CD8-positive, alpha-beta memory T cell (primary cell): ENCODE measurements at regions not wholly inside any gene's neighbourhood (a gene's known extent, or its start where the extent isn't known, plus 50 kb on each side); places are given as distances from the start of the nearest gene placed in this dataset.

Source experiments
- CTCF ChIA-PET: fragments of 350-600 bp; sonication (Branson Sonifier 250); formaldehyde crosslinking; loops from one replicate; lab custom pipeline; 2021; ENCODE audit warnings: antibody characterized with exemption; lab: Charles Lee
- POLR2A ChIA-PET: fragments of 350-600 bp; sonication (Branson Sonifier 250); formaldehyde crosslinking; loops from one replicate; lab custom pipeline; 2021; ENCODE audit warnings: antibody characterized with exemption; lab: Charles Lee
- DNase-seq, 5 donors: peaks; one replicate each; pipeline versions ENCODE4 v3.0.0 to v3.0.0-alpha.2; 2020 to 2022; ENCODE audit warnings: mixed read lengths in 1 of 5
- H3K27ac ChIP-seq: one replicate; pipeline ENCODE4 v1.7.0; 2013; ENCODE audit warnings: low read depth, mild to moderate bottlenecking, low read length, moderate library complexity
- H3K27me3 ChIP-seq: 2 replicates; pipeline ENCODE4 v1.7.0; 2013; ENCODE audit warnings: low read length, mild to moderate bottlenecking; ENCODE audit not compliant: insufficient read depth, poor library complexity, severe bottlenecking
- H3K36me3 ChIP-seq: 2 replicates; pipeline ENCODE4 v1.7.0; 2013; ENCODE audit warnings: mild to moderate bottlenecking, low read length, moderate library complexity; ENCODE audit not compliant: insufficient read depth
- H3K4me1 ChIP-seq: 2 replicates; pipeline ENCODE4 v1.7.0; 2013; ENCODE audit warnings: mild to moderate bottlenecking, low read length, moderate library complexity; ENCODE audit not compliant: insufficient read depth
- H3K4me3 ChIP-seq: 2 replicates; pipeline ENCODE4 v1.7.0; 2013; ENCODE audit warnings: mild to moderate bottlenecking, low read length
- H3K9me3 ChIP-seq: 2 replicates; pipeline ENCODE4 v1.7.0; 2013; ENCODE audit warnings: mild to moderate bottlenecking, low read length
- H3K27ac Mint-ChIP-seq, 8 donors: one replicate each; pipeline ENCODE4 v1.8.0; 2020 to 2021; ENCODE audit warnings: mixed read lengths in 8 of 8, mild to moderate bottlenecking in 6 of 8, inconsistent platforms in 3 of 8, moderate library complexity in 3 of 8
- H3K27me3 Mint-ChIP-seq, 2 donors: one replicate each; pipeline ENCODE4 v1.8.0; 2020 to 2021; ENCODE audit warnings: mixed read lengths in 2 of 2, mild to moderate bottlenecking in 1 of 2, moderate library complexity in 1 of 2
- H3K36me3 Mint-ChIP-seq, 3 donors: one replicate each; pipeline ENCODE4 v1.8.0; 2020 to 2021; ENCODE audit warnings: mixed read lengths in 3 of 3, inconsistent platforms in 1 of 3, mild to moderate bottlenecking in 1 of 3
- H3K4me1 Mint-ChIP-seq, 3 donors: one replicate each; pipeline ENCODE4 v1.8.0; 2020 to 2021; ENCODE audit warnings: mixed read lengths in 3 of 3, inconsistent platforms in 1 of 3, mild to moderate bottlenecking in 1 of 3
- H3K4me3 Mint-ChIP-seq, 7 donors: one replicate each; pipeline ENCODE4 v1.8.0; 2020 to 2021; ENCODE audit warnings: mixed read lengths in 7 of 7, mild to moderate bottlenecking in 6 of 7, moderate library complexity in 4 of 7, inconsistent platforms in 2 of 7
- H3K9me3 Mint-ChIP-seq, 5 donors: one replicate each; pipeline ENCODE4 v1.8.0; 2020 to 2022; ENCODE audit warnings: mixed read lengths in 5 of 5, mild to moderate bottlenecking in 3 of 5, moderate library complexity in 2 of 5, inconsistent platforms in 1 of 5

- no peak overlapping the region for H3K4me3 Mint-ChIP-seq
- CTCF ChIA-PET = no interaction called here
- no peaks in the 10 kb centered on the region for H3K27me3 Mint-ChIP-seq
- no peak overlapping the region for H3K27ac ChIP-seq
- POLR2A ChIA-PET = no interaction called here
- no peaks in the 10 kb centered on the region for H3K36me3 Mint-ChIP-seq
- peaks cover 2 to 28% (median 7%) of the 10 kb centered on the region in 5 donors for H3K9me3 Mint-ChIP-seq
- DNase-seq = no peak
- H3K27ac Mint-ChIP-seq = peak overlapping the region in 1 of 8 donors; percentile 44
- H3K27me3 ChIP-seq = no peaks in the 10 kb centered on the region
- no peaks in the 10 kb centered on the region for H3K36me3 ChIP-seq
- H3K4me1 Mint-ChIP-seq = no peaks in the 10 kb centered on the region
- no peak overlapping the region for H3K4me3 ChIP-seq
- no peaks in the 10 kb centered on the region for H3K4me1 ChIP-seq
- H3K9me3 ChIP-seq = no peaks in the 10 kb centered on the region
Observed at GRCh38 chr5:164962329-164962961, 1457.0 kb downstream of the MAT2B start.

DNA sequence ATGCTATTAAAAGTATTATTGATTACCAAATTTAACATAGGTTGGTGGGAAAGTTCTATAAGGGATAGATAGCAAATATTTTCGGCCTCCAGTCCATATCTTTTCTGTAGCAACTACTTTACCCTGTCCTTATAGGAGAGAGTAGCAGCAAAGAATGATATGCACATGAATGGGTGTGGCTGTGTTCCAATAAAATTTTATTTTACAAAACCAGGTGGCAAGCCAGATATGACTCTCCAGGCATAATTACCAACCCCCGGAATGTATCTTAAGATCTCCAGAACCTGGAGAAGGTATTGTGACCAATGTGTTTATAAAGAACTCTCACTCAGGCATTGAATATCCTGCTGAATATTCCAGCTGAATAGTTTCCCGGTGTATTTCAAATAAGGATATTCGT is 1461.2 kb downstream of the MAT2B start:
- Histone ChIP-seq H3K9me3 (no peaks in the 10 kb centered on the region), H3K27me3 (no peaks in the 10 kb centered on the region), H3K27ac (no peak overlapping the region), H3K36me3 (no peaks in the 10 kb centered on the region), H3K4me1 (no peaks in the 10 kb centered on the region), H3K4me3 (no peak overlapping the region)
- Mint-ChIP-seq H3K27me3 (no peaks in the 10 kb centered on the region), H3K27ac (no peak overlapping the region), H3K4me3 (no peak overlapping the region), H3K9me3 (peaks cover 0 to 26% (median 3%) of the 10 kb centered on the region in 5 donors), H3K4me1 (no peaks in the 10 kb centered on the region), H3K36me3 (no peaks in the 10 kb centered on the region)
- DNase-seq = no peak
- ChIA-PET POLR2A (no interaction called here), CTCF (no interaction called here)

- Histone ChIP-seq H3K4me1 (no peaks in the 10 kb centered on the region), H3K9me3 (no peaks in the 10 kb centered on the region), H3K36me3 (no peaks in the 10 kb centered on the region), H3K27ac (no peak overlapping the region), H3K4me3 (no peak overlapping the region), H3K27me3 (no peaks in the 10 kb centered on the region)
- Mint-ChIP-seq H3K27ac (no peak overlapping the region), H3K9me3 (peaks cover 0 to 30% (median 3%) of the 10 kb centered on the region in 5 donors), H3K4me3 (no peak overlapping the region), H3K36me3 (no peaks in the 10 kb centered on the region), H3K27me3 (no peaks in the 10 kb centered on the region), H3K4me1 (no peaks in the 10 kb centered on the region)
- ChIA-PET POLR2A (no interaction called here), CTCF (no interaction called here)
- DNase-seq = no peak
Observed at GRCh38 chr5:164967354-164967753, 1461.9 kb downstream of the MAT2B start.

- no peak overlapping the region for H3K27ac Mint-ChIP-seq
- H3K27me3 Mint-ChIP-seq = no peaks in the 10 kb centered on the region
- Histone ChIP-seq H3K4me3 (no peak overlapping the region), H3K4me1 (no peaks in the 10 kb centered on the region), H3K9me3 (no peaks in the 10 kb centered on the region), H3K36me3 (no peaks in the 10 kb centered on the region), H3K27me3 (no peaks in the 10 kb centered on the region), H3K27ac (no peak overlapping the region)
- H3K4me1 Mint-ChIP-seq = no peaks in the 10 kb centered on the region
- POLR2A ChIA-PET = no interaction called here
- H3K4me3 Mint-ChIP-seq = no peak overlapping the region
- H3K9me3 Mint-ChIP-seq = peaks cover 10 to 24% (median 14%) of the 10 kb centered on the region in 5 donors
- DNase-seq = no peak
- CTCF ChIA-PET = no interaction called here
- H3K36me3 Mint-ChIP-seq = no peaks in the 10 kb centered on the region
Observed at GRCh38 chr5:164972973-164973372, 1467.6 kb downstream of the MAT2B start.

GRCh38 chr5:164975986-164976385 is 1470.6 kb downstream of the MAT2B start:
- Histone ChIP-seq H3K36me3 (no peaks in the 10 kb centered on the region), H3K9me3 (no peaks in the 10 kb centered on the region), H3K4me1 (no peaks in the 10 kb centered on the region), H3K27ac (no peak overlapping the region), H3K4me3 (no peak overlapping the region), H3K27me3 (no peaks in the 10 kb centered on the region)
- CTCF ChIA-PET = no interaction called here
- H3K36me3 Mint-ChIP-seq = no peaks in the 10 kb centered on the region
- H3K27ac Mint-ChIP-seq = no peak overlapping the region
- peaks cover 13 to 40% (median 21%) of the 10 kb centered on the region in 5 donors for H3K9me3 Mint-ChIP-seq
- no peak overlapping the region for H3K4me3 Mint-ChIP-seq
- DNase-seq = no peak
- H3K4me1 Mint-ChIP-seq = no peaks in the 10 kb centered on the region
- H3K27me3 Mint-ChIP-seq = no peaks in the 10 kb centered on the region
- POLR2A ChIA-PET = no interaction called here

- no peaks in the 10 kb centered on the region for H3K9me3 ChIP-seq
- H3K4me1 Mint-ChIP-seq = no peaks in the 10 kb centered on the region
- H3K36me3 ChIP-seq = no peaks in the 10 kb centered on the region
- no peaks in the 10 kb centered on the region for H3K4me1 ChIP-seq
- ChIA-PET CTCF (no interaction called here), POLR2A (no interaction called here)
- no peak overlapping the region for H3K4me3 Mint-ChIP-seq
- no peak overlapping the region for H3K4me3 ChIP-seq
- no peaks in the 10 kb centered on the region for H3K27me3 ChIP-seq
- no peak overlapping the region for H3K27ac ChIP-seq
- H3K27me3 Mint-ChIP-seq = no peaks in the 10 kb centered on the region
- DNase-seq = no peak
- peaks cover 9 to 27% (median 17%) of the 10 kb centered on the region in 5 donors for H3K9me3 Mint-ChIP-seq
- no peak overlapping the region for H3K27ac Mint-ChIP-seq
- no peaks in the 10 kb centered on the region for H3K36me3 Mint-ChIP-seq
Observed at GRCh38 chr5:164980480-164980879, 1475.1 kb downstream of the MAT2B start.

DNA sequence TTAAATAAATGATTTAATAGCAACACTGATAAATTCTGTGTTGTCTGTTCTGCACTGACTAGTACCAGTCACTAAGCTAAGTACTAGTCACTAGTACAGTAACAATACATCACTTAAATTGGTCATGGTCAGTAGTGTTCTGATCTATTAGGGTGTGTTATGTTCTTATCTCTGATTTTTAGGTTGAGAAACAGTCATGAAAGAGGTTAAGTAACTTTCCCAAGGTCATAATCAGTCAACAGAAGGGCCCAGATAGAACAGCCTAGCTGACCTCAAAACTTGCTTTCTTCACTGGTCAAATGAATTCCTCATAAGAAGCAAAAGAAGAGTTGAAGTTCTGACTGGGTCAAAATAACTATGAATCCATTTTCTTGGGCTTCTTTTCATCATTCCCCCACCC is 1492.7 kb downstream of the MAT2B start:
- Mint-ChIP-seq H3K9me3 (peaks cover 3 to 47% (median 6%) of the 10 kb centered on the region in 5 donors), H3K27ac (no peak overlapping the region), H3K4me1 (no peaks in the 10 kb centered on the region), H3K4me3 (no peak overlapping the region), H3K36me3 (no peaks in the 10 kb centered on the region), H3K27me3 (no peaks in the 10 kb centered on the region)
- ChIA-PET CTCF (no interaction called here), POLR2A (no interaction called here)
- no peak for DNase-seq
- Histone ChIP-seq H3K27ac (no peak overlapping the region), H3K27me3 (no peaks in the 10 kb centered on the region), H3K36me3 (no peaks in the 10 kb centered on the region), H3K9me3 (no peaks in the 10 kb centered on the region), H3K4me1 (no peaks in the 10 kb centered on the region), H3K4me3 (no peak overlapping the region)

DNA sequence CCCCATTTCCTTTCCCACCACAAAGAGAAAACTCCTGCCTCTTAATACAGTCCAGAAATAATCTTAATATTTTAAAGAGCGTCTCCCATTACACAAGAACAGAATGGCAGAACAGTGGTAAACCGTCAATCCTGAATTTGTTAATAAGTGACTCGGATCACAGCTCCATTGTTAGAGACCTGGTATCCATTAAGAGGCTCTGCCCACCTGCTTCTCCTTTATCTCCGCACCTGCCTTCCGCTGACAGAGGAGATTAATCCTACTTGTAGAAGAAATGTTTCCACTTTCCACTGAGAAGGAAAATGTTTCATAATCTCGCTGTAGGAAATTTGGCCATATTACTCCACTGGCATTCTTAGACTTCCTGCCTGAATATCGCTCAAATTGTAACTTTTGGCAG is 1493.2 kb downstream of the MAT2B start:
- no peaks in the 10 kb centered on the region for H3K27me3 ChIP-seq
- H3K4me3 Mint-ChIP-seq = no peak overlapping the region
- ChIA-PET POLR2A (no interaction called here), CTCF (no interaction called here)
- H3K27ac ChIP-seq = no peak overlapping the region
- no peaks in the 10 kb centered on the region for H3K36me3 Mint-ChIP-seq
- no peak overlapping the region for H3K27ac Mint-ChIP-seq
- no peaks in the 10 kb centered on the region for H3K4me1 Mint-ChIP-seq
- H3K9me3 ChIP-seq = no peaks in the 10 kb centered on the region
- peaks cover 3 to 48% (median 9%) of the 10 kb centered on the region in 5 donors for H3K9me3 Mint-ChIP-seq
- H3K4me1 ChIP-seq = no peaks in the 10 kb centered on the region
- H3K36me3 ChIP-seq = no peaks in the 10 kb centered on the region
- no peak overlapping the region for H3K4me3 ChIP-seq
- H3K27me3 Mint-ChIP-seq = no peaks in the 10 kb centered on the region
- no peak for DNase-seq
